Lung (tissue), 11 donors: ENCODE measurements at regions not wholly inside any gene's neighbourhood (a gene's known extent, or its start where the extent isn't known, plus 50 kb on each side); places are given as distances from the start of the nearest gene placed in this dataset.
A peak's percentile ranks its signal among the peaks of the same experiment; 100 is the strongest.

Experiments used
- ATAC-seq: fragments of 200-7000 bp; cut with Tn5 transposase; one replicate; pipeline ENCODE4 v1.9.1; 2020; ENCODE audit warnings: moderate number of reproducible peaks; ENCODE audit not compliant: insufficient read depth, low FRiP score
- DNase-seq, 3 donors: peaks; one replicate each; pipeline ENCODE4 v3.0.0-alpha.2; 2013 to 2017
- H3K27ac ChIP-seq, 2 donors: one replicate each; pipeline ENCODE4 v1.5.1; 2013; ENCODE audit warnings: mild to moderate bottlenecking in 2 of 2, moderate library complexity in 2 of 2, control low read depth in 1 of 2, inconsistent platforms in 1 of 2, low read depth in 1 of 2, low read length in 1 of 2
- H3K27me3 ChIP-seq, 3 donors: one replicate each; pipeline ENCODE4 v1.5.1; 2013; ENCODE audit warnings: low read length in 2 of 3; ENCODE audit not compliant: control insufficient read depth in 3 of 3, insufficient read depth in 3 of 3
- H3K36me3 ChIP-seq, 4 donors: one replicate each; pipeline ENCODE4 v1.5.1; 2013; ENCODE audit warnings: low read length in 4 of 4, mild to moderate bottlenecking in 1 of 4, moderate library complexity in 1 of 4; ENCODE audit not compliant: control insufficient read depth in 4 of 4, insufficient read depth in 4 of 4
- H3K4me1 ChIP-seq, 5 donors: one replicate each; pipeline ENCODE4 v1.5.1; 2013; ENCODE audit warnings: low read length in 5 of 5, mild to moderate bottlenecking in 2 of 5, moderate library complexity in 1 of 5; ENCODE audit not compliant: control insufficient read depth in 5 of 5, insufficient read depth in 5 of 5
- H3K4me3 ChIP-seq: one replicate; pipeline ENCODE4 v1.5.1; 2013; ENCODE audit warnings: mild to moderate bottlenecking, control low read depth, moderate library complexity
- H3K9ac ChIP-seq, 2 donors: one replicate each; pipeline ENCODE4 v1.5.1; 2013; ENCODE audit warnings: low read length in 2 of 2, control low read depth in 1 of 2; ENCODE audit not compliant: insufficient read depth in 1 of 2
- H3K9me3 ChIP-seq, 4 donors: one replicate each; pipeline ENCODE4 v1.5.1; 2013; ENCODE audit warnings: low read length in 3 of 4, mild to moderate bottlenecking in 1 of 4, moderate library complexity in 1 of 4; ENCODE audit not compliant: control insufficient read depth in 4 of 4, insufficient read depth in 3 of 4
- CTCF ChIP-seq: IDR thresholded peaks from 2 replicates; pipeline ENCODE4 v1.5.1; 2012; ENCODE audit warnings: mild to moderate bottlenecking; ENCODE audit errors: control extremely low read depth, extremely low read depth
- WGBS, 2 donors: extraction: QIAGEN DNeasy Blood & Tissue Kit; methylation state at CpG; one replicate each; pipeline ENCODE4 v1.1.7; 2013; 5-methylcytosine and 5-hydroxymethylcytosine counted together
- donor health status: control.
- donor health status: control.
- donor health status: Bipolar disorder and iron deficiency.
- donor health status: healthy.
- donor health status: DM: yes; HTN: yes; CAD: no.

DNA sequence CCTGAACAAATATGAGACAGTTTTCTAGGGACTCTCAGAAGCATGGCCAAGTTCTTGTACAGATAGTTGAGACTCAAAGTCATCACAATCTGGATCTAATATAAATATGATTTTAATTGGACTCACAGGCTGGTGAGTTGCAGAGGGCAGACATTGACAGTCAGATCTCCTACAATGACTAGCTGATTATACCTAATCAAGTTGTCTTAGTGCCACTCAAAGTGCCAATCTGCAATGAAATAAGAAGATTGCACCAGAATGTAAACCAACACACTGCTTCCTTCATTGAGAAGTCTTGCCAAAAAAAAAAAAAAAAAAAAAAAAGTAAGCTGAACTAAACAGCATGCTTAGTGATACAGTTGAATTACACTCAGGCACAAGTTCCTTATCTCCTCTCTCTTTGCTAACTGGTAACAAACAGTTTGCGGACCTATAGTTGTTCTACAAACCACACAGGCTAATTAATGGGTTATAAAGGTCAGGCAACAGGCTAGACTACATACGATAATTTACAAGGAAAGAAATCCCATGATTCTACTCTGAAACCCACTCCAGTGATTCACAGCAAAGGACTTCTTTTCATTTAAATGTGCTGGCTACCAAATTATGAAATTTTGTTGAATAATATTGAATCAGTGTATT is 107.3 kb upstream of the NIPBL start:
- Histone ChIP-seq H3K36me3 (no peaks in the 10 kb centered on the region), H3K9me3 (peaks cover 0 to 5% (median 1%) of the 10 kb centered on the region in 4 donors), H3K27me3 (no peaks in the 10 kb centered on the region), H3K4me1 (no peaks in the 10 kb centered on the region), H3K4me3 (no peak overlapping the region), H3K9ac (no peak overlapping the region), H3K27ac (no peak overlapping the region)
- 64 to 93% methylated on average over 2 of the region's 2 CpGs for WGBS, 2 donors
- TF ChIP-seq CTCF, result no peak
- ATAC-seq (no peak), DNase-seq (no peak)

GRCh38 chr5:36770125-36770524 is 106.4 kb upstream of the NIPBL start:
- H3K4me1 ChIP-seq, result no peaks in the 10 kb centered on the region
- no peaks in the 10 kb centered on the region for H3K27me3 ChIP-seq
- no peak overlapping the region for H3K4me3 ChIP-seq
- 91 to 95% methylated on average over 4 of the region's 4 CpGs for WGBS, 2 donors
- no peak for TF ChIP-seq CTCF
- H3K9me3 ChIP-seq, result peaks cover 0 to 5% (median 1%) of the 10 kb centered on the region in 4 donors
- no peak overlapping the region for H3K27ac ChIP-seq
- no peaks in the 10 kb centered on the region for H3K36me3 ChIP-seq
- DNase-seq (no peak), ATAC-seq (no peak)
- H3K9ac ChIP-seq, result no peak overlapping the region

DNA sequence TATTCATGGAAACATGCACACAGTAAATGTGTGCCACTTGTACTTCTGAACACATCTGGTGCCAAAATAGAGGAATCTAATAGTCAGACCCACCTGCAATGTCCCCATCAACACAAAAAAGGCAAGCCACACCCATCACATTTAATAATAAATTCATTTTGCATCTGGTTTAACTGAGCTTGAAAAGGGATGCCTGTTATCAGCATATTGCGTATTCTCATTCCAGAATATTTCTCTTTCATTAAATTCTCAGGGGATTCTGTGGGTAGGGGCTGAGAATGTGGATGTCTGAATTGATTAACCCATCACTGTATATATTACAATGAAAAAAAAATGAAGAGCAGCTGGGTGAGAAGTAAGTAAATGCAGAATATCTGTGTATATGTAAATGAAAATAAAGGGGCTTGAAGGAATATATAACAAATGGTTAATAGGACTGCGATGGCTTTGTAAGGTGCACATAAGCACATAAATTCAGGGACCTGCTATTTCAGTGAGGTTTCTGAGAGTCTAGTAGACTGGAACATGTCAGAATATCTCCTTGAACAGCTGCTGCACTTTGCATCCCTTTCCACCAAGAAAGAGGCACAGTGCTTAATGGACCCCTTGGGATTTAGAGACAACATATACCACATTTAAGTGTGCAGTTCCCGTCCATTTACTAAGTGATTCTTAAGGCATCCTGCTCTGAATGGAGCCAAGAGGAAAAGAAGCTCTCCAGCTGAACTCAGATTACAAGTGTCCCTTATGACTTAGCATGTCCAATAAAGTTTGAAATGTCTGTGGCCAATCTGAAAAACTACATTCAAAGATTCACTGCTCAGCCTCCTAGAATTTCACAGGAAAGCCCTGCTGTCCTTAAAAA is 104.1 kb upstream of the NIPBL start:
- TF ChIP-seq CTCF, result no peak
- Histone ChIP-seq H3K9ac (no peak overlapping the region), H3K4me3 (no peak overlapping the region), H3K27me3 (no peaks in the 10 kb centered on the region), H3K27ac (no peak overlapping the region), H3K36me3 (no peaks in the 10 kb centered on the region), H3K4me1 (no peaks in the 10 kb centered on the region), H3K9me3 (peaks cover 0 to 3% (median 0%) of the 10 kb centered on the region in 4 donors)
- ATAC-seq (no peak), DNase-seq (peak in 1 of 3 donors; percentile 4)
- WGBS, 2 donors, result 80 to 85% methylated on average over 3 of the region's 3 CpGs
